ENCODE measurements at regions not wholly inside any gene's neighbourhood (a gene's known extent, or its start where the extent isn't known, plus 50 kb on each side); places are given as distances from the start of the nearest gene placed in this dataset.
"Not testable (repeated sequence)": the region's sequence is repeated elsewhere in the genome, so short reads cannot be mapped to it uniquely, and the experiment has no call there.

- no peak for DNase-seq (ENCODE audit: low read depth)
Observed at GRCh38 chr1:234920136-234920842, 208.3 kb downstream of the TOMM20 start.

- DNase-seq (ENCODE audit: low read depth), result no peak
Observed at GRCh38 chr1:234918961-234919761, 209.5 kb downstream of the TOMM20 start.

GRCh38 chr1:234918181-234918841 lies 210.3 kb downstream of the TOMM20 start:
- DNase-seq (ENCODE audit: low read depth), result no peak

GRCh38 chr1:234917495-234918180 lies 211.0 kb downstream of the TOMM20 start:
- DNase-seq (ENCODE audit: low read depth), result no peak

GRCh38 chr1:234916840-234917239 lies 211.8 kb downstream of the TOMM20 start:
- no peak for DNase-seq (ENCODE audit: low read depth)

GRCh38 chr1:234915924-234916675 lies 212.5 kb downstream of the TOMM20 start:
- no peak for DNase-seq (ENCODE audit: low read depth)

GRCh38 chr1:234914606-234915290 lies 213.9 kb downstream of the TOMM20 start:
- no peak for DNase-seq (ENCODE audit: low read depth)

GRCh38 chr1:234913771-234914170 lies 214.9 kb downstream of the TOMM20 start:
- DNase-seq (ENCODE audit: low read depth), result no peak

- DNase-seq (ENCODE audit: low read depth), result no peak
Observed at GRCh38 chr1:234913278-234913649, 215.4 kb downstream of the TOMM20 start.

- no peak for DNase-seq (ENCODE audit: low read depth)
Observed at GRCh38 chr1:234912548-234913277, 215.9 kb downstream of the TOMM20 start.

GRCh38 chr1:234911787-234912186 lies 216.8 kb downstream of the TOMM20 start:
- no peak for DNase-seq (ENCODE audit: low read depth)

- DNase-seq (ENCODE audit: low read depth), result not testable (repeated sequence)
Observed at GRCh38 chr1:234911136-234911535, 217.5 kb downstream of the TOMM20 start.

GRCh38 chr1:234909851-234910250 lies 218.8 kb downstream of the TOMM20 start:
- no peak for DNase-seq (ENCODE audit: low read depth)

GRCh38 chr1:234909307-234909810 lies 219.3 kb downstream of the TOMM20 start:
- DNase-seq (ENCODE audit: low read depth), result no peak

GRCh38 chr1:234908571-234908970 lies 220.1 kb downstream of the TOMM20 start:
- no peak for DNase-seq (ENCODE audit: low read depth)

- no peak for DNase-seq (ENCODE audit: low read depth)
Observed at GRCh38 chr1:234907940-234908405, 220.7 kb downstream of the TOMM20 start.

- DNase-seq (ENCODE audit: low read depth), result no peak
Observed at GRCh38 chr1:234907208-234907939, 221.3 kb downstream of the TOMM20 start.

- no peak for DNase-seq (ENCODE audit: low read depth)
Observed at GRCh38 chr1:234906654-234907053, 222.0 kb downstream of the TOMM20 start.
